OCI-LY3 (cell line): ENCODE measurements at regions not wholly inside any gene's neighbourhood (a gene's known extent, or its start where the extent isn't known, plus 50 kb on each side); places are given as distances from the start of the nearest gene placed in this dataset.

ENCODE experiments used
- H2AFZ ChIP-seq: fragments of 200-600, 300-600 bp; shearing (Covaris generic); 2 replicates; pipeline ENCODE4 v1.6.0; 2014; ENCODE audit warnings: antibody characterized with exemption, low read depth, low read length
- H3K27ac ChIP-seq: fragments of 200-600, 300-600 bp; sonication (generic); 2 replicates; pipeline ENCODE4 v1.5.1; 2014; ENCODE audit warnings: mild to moderate bottlenecking, low read length, moderate library complexity, mixed read lengths
- H3K27me3 ChIP-seq: fragments of 200-600, 300-600 bp; sonication (generic); 2 replicates; pipeline ENCODE4 v1.6.1; 2014; ENCODE audit warnings: low read depth, low read length, mixed read lengths
- H3K36me3 ChIP-seq: fragments of 200-600, 300-600 bp; sonication (generic); replicated peaks from 2 replicates; pipeline ENCODE3; 2014; ENCODE audit warnings: low read depth, low read length, mixed read lengths
- H3K4me1 ChIP-seq: fragments of 300-600, 200-600 bp; sonication (generic); 2 replicates; pipeline ENCODE4 v1.6.1; 2014; ENCODE audit warnings: low read length, mixed read lengths
- H3K4me2 ChIP-seq: fragments of 200-600, 300-600 bp; sonication (generic); 2 replicates; pipeline ENCODE4 v1.6.1; 2014; ENCODE audit warnings: low read length, mixed read lengths
- H3K4me3 ChIP-seq: fragments of 300-600, 200-600 bp; sonication (generic); 2 replicates; pipeline ENCODE4 v1.5.1; 2014; ENCODE audit warnings: antibody characterized with exemption, mild to moderate bottlenecking, low read length, moderate library complexity
- H3K79me2 ChIP-seq: fragments of 300-600, 200-600 bp; shearing (Covaris generic); 2 replicates; pipeline ENCODE4 v1.6.1; 2014; ENCODE audit warnings: mild to moderate bottlenecking, low read length, mixed read lengths
- H3K9ac ChIP-seq: fragments of 300-600, 200-600 bp; shearing (Covaris generic); 2 replicates; pipeline ENCODE4 v1.6.0; 2014; ENCODE audit warnings: mild to moderate bottlenecking, low read length, moderate library complexity
- H3K9me3 ChIP-seq: fragments of 200-600, 300-600 bp; shearing (Covaris generic); 2 replicates; pipeline ENCODE4 v1.6.1; 2014; ENCODE audit warnings: low read length, mixed read lengths; ENCODE audit not compliant: insufficient read depth
- H4K20me1 ChIP-seq: fragments of 200-600, 300-600 bp; sonication (generic); 2 replicates; pipeline ENCODE4 v1.6.1; 2016; ENCODE audit warnings: low read length, mixed read lengths; ENCODE audit not compliant: insufficient read depth
- EZH2phosphoT487 ChIP-seq: fragments of 200-600 bp; shearing (Covaris generic); IDR thresholded peaks from 2 replicates; pipeline ENCODE4 v1.6.1; 2018; ENCODE audit warnings: antibody characterized with exemption, mixed run types, low read depth
- TF ChIP-seq, protein P1 (sequence below): fragments of 200-600, 300-600 bp; sonication (generic); IDR thresholded peaks from 2 replicates; pipeline ENCODE4 v1.5.1; 2014; ENCODE audit warnings: antibody characterized with exemption, low read length, low read depth

DNA sequence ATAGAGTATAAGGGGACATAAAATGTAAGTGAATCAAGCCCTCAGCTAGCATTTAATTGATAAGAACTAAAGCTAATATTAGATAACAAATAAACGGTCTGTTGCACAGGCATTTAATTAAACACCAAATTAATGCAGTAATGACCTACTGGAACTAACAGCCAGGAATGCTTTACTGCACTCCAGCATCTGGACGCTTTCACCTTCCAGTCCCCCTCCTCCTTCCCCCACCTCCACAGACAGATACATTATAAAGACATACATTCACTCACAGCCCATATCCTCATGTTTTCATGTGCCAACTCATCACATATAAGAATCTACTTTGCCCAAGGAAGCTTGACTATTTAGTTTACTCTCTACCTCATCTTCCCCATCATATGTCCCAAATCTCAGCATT, 337.4 kb upstream of the PIK3C3 start:
- no peak overlapping the region for H3K9ac ChIP-seq
- peaks cover 10% of the 10 kb centered on the region for H3K4me1 ChIP-seq
- no peak overlapping the region for H3K4me3 ChIP-seq
- TF ChIP-seq EZH2phosphoT487: no peak
- TF ChIP-seq, protein P1, sequence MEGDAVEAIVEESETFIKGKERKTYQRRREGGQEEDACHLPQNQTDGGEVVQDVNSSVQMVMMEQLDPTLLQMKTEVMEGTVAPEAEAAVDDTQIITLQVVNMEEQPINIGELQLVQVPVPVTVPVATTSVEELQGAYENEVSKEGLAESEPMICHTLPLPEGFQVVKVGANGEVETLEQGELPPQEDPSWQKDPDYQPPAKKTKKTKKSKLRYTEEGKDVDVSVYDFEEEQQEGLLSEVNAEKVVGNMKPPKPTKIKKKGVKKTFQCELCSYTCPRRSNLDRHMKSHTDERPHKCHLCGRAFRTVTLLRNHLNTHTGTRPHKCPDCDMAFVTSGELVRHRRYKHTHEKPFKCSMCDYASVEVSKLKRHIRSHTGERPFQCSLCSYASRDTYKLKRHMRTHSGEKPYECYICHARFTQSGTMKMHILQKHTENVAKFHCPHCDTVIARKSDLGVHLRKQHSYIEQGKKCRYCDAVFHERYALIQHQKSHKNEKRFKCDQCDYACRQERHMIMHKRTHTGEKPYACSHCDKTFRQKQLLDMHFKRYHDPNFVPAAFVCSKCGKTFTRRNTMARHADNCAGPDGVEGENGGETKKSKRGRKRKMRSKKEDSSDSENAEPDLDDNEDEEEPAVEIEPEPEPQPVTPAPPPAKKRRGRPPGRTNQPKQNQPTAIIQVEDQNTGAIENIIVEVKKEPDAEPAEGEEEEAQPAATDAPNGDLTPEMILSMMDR: no peak
- no peaks in the 10 kb centered on the region for H3K79me2 ChIP-seq
- H3K27ac ChIP-seq: no peak overlapping the region
- no peaks in the 10 kb centered on the region for H3K36me3 ChIP-seq
- no peak overlapping the region for H3K4me2 ChIP-seq
- no peaks in the 10 kb centered on the region for H3K9me3 ChIP-seq
- no peaks in the 10 kb centered on the region for H4K20me1 ChIP-seq
- no peaks in the 10 kb centered on the region for H3K27me3 ChIP-seq
- no peak overlapping the region for H2AFZ ChIP-seq

DNA sequence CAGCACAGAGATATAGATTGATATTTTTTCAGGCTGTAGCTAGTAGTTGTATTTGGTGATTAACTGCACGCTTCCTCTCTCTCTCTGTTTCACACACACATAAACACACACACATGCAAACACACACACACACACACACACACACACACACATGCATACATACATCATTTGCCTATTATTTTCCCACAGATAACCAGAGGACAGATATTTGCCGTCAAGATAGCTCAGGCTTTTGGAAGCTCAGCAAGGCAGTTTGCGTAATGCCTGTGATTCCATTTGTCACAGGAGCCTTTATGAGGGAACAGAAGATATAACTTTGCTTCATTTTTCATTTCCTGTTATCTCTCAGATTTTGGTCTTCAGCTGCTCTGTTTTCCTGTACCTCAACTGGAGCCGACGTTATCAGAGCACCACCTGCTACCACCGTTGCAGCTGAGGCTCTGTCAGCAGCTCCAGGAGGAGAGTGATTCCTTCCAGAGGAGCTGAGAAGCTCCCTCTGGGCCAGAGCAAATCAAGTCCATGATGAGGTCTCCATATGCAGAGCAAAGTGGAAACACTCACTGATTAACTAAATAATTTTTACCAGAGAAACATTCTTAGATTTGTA, 341.9 kb upstream of the PIK3C3 start:
- H3K36me3 ChIP-seq: no peaks in the 10 kb centered on the region
- no peak overlapping the region for H3K27ac ChIP-seq
- no peaks in the 10 kb centered on the region for H3K79me2 ChIP-seq
- no peaks in the 10 kb centered on the region for H3K27me3 ChIP-seq
- H3K9me3 ChIP-seq: no peaks in the 10 kb centered on the region; the same call in 1 of the 2 replicates
- H3K4me1 ChIP-seq: peaks cover 4% of the 10 kb centered on the region
- H2AFZ ChIP-seq: no peak overlapping the region
- no peak overlapping the region for H3K4me3 ChIP-seq
- H3K9ac ChIP-seq: no peak overlapping the region
- no peak overlapping the region for H3K4me2 ChIP-seq
- no peaks in the 10 kb centered on the region for H4K20me1 ChIP-seq
- TF ChIP-seq, protein P1: no peak
- TF ChIP-seq EZH2phosphoT487: no peak

DNA sequence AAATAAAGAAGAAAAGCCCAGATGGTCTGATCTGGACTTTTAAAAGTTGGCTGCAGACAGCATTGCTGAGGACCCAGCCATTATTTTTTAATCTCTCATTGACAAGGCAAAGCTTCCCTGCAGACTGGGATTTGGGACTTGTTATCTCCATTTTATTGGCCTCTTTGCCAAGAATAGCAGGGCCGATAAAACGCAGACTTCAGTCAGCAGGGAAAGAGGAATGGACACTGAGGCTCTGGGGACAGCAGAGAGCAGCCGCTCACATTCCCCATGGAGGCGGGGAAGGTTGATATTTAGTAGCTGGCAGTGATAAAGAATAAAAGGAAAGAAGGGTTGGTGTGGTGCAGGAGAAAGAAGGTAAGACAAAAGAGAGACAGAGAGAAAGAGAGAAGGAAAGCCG, 350.1 kb upstream of the PIK3C3 start:
- Histone ChIP-seq H3K9ac (no peak overlapping the region), H3K4me1 (no peaks in the 10 kb centered on the region), H3K27me3 (no peaks in the 10 kb centered on the region), H3K9me3 (no peaks in the 10 kb centered on the region), H3K4me2 (no peak overlapping the region), H3K27ac (no peak overlapping the region), H3K4me3 (no peak overlapping the region), H3K79me2 (no peaks in the 10 kb centered on the region), H3K36me3 (no peaks in the 10 kb centered on the region), H4K20me1 (no peaks in the 10 kb centered on the region), H2AFZ (no peak overlapping the region)
- TF ChIP-seq, protein P1: no peak
- TF ChIP-seq EZH2phosphoT487: no peak

DNA sequence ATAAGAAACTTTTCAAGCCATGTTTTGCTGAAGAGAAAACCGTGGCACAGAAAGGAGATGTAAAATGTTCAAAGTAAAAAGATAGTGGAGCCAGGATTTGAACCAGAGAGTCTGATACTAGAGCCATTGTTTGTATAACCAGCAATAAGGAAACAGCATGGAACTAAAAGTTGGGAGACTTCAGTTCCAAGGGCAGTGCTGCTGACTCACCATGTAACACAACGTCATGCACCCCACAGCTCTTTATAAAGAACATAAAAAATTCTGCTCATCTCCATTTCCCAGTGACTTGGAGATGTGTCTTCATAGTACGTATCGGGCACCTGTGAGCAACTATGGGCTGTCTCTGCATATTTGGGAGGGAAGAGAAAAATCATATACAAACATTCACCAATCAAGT, 353.0 kb upstream of the PIK3C3 start:
- H3K4me3 ChIP-seq: no peak overlapping the region
- TF ChIP-seq, protein P1: no peak
- TF ChIP-seq EZH2phosphoT487: no peak
- H3K4me2 ChIP-seq: no peak overlapping the region
- H3K9me3 ChIP-seq: no peaks in the 10 kb centered on the region
- no peaks in the 10 kb centered on the region for H3K4me1 ChIP-seq
- H3K27ac ChIP-seq: no peak overlapping the region
- H2AFZ ChIP-seq: no peak overlapping the region
- no peaks in the 10 kb centered on the region for H3K27me3 ChIP-seq
- no peaks in the 10 kb centered on the region for H4K20me1 ChIP-seq
- no peak overlapping the region for H3K9ac ChIP-seq
- no peaks in the 10 kb centered on the region for H3K79me2 ChIP-seq
- H3K36me3 ChIP-seq: no peaks in the 10 kb centered on the region
